ENCODE measurements at regions not wholly inside any gene's neighbourhood (a gene's known extent, or its start where the extent isn't known, plus 50 kb on each side); places are given as distances from the start of the nearest gene placed in this dataset.

- H3K27ac ChIP-seq (ENCODE audit: low read depth), result no peak overlapping the region
- no peaks in the 10 kb centered on the region for H3K4me1 ChIP-seq (ENCODE audit: insufficient read depth)
- no peaks in the 10 kb centered on the region for H3K27me3 ChIP-seq (ENCODE audit: insufficient read depth)
- no peaks in the 10 kb centered on the region for H3K36me3 ChIP-seq (ENCODE audit: insufficient read depth)
- H3F3A ChIP-seq (replicated peaks; ENCODE audit: low read depth), result no peaks in the 10 kb centered on the region
- no peaks in the 10 kb centered on the region for H3K79me2 ChIP-seq (replicated peaks; ENCODE audit: insufficient read depth)
- no peaks in the 10 kb centered on the region for H4K20me1 ChIP-seq (replicated peaks; ENCODE audit: insufficient read depth)
- H3K9me3 Mint-ChIP-seq, result no peaks in the 10 kb centered on the region
- H2AFZ ChIP-seq, result no peak overlapping the region
- no peaks in the 10 kb centered on the region for H3K9me2 ChIP-seq (ENCODE audit: insufficient read depth)
- no peak overlapping the region for H3K4me3 ChIP-seq
- TF ChIP-seq EZH2phosphoT487 (IDR thresholded peaks at IDR 0.05; ENCODE audit: unreplicated experiment) (no peak), JUNB (IDR thresholded peaks at IDR 0.05; ENCODE audit: unreplicated experiment) (no peak), ETS1 (IDR thresholded peaks at IDR 0.05) (no peak), STAT1 (IDR thresholded peaks at IDR 0.05; ENCODE audit: unreplicated experiment) (no peak), CTCF (conservative IDR thresholded peaks at IDR 0.05; ENCODE audit: low read depth in 2 of 2) (no peak), POLR2AphosphoS5 (IDR thresholded peaks at IDR 0.05; ENCODE audit: low read depth) (no peak), ZNF462 (CRISPR knock-in tag; IDR thresholded peaks at IDR 0.05) (no peak), NANOG (IDR thresholded peaks at IDR 0.05; ENCODE audit: borderline replicate concordance) (no peak)
- 0 out of 3 replicates have a peak, but pooled peaks cover 2% of the 10 kb centered on the region for H3K4me1 Mint-ChIP-seq
- no peak overlapping the region for H3K4me2 ChIP-seq
- no peak overlapping the region for H3K4me3 Mint-ChIP-seq
- H3K27me3 Mint-ChIP-seq (ENCODE audit: insufficient read depth, low read depth, poor library complexity), result peaks cover 4% of the 10 kb centered on the region
- ATAC-seq (no peak), DNase-seq (ENCODE audit: low spot score) (no peak)
- H3K36me3 Mint-ChIP-seq (ENCODE audit: low read depth), result no peaks in the 10 kb centered on the region
- H3K27ac Mint-ChIP-seq, result no peak overlapping the region
Observed at GRCh38 chr6:95837890-95838289, 177.9 kb upstream of the FUT9 start.
